ENCODE measurements at regions not wholly inside any gene's neighbourhood (a gene's known extent, or its start where the extent isn't known, plus 50 kb on each side); places are given as distances from the start of the nearest gene placed in this dataset.

- ChIA-PET CTCF (no interaction called here), POLR2A (no interaction called here)
These were observed 96.4 kb upstream of the ELL2 start for GRCh38 chr5:96058084-96058483.

DNA sequence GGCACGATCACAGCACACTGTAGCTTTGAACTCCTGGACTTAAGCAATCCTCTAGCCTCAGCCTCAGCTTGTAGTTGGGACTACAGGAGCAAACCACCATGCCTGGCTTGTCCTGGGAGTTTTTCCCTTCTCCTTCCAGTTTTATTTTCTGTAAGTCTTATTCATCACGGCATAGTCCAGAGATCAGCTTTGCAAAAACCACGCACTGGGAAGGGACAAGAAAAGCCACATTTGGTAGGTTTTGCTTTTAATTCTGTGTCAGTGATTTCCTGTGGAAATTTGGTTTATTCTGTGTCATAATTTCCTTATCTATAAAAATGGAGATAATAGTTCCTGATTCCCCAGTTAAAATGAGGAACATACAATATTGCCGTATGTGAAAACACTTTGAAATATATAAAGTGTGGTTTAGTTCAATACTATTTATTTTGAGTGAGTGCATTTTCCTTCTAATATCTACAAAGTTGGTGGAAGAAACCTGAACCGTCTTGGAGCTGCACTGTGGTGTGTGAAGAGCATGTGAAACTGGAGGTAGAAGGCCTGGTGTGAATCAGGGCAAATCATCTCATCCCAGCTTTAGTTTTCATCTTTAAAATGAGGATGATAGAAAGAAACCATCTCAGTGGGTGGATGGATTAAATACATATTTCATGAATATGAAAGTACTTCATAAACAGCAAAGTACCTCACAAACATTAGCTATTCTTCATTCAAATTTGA lies 92.8 kb upstream of the ELL2 start:
- CTCF ChIA-PET: interaction anchor here (0.8 kb wide), 1 partner anchor 38 kb away, joined by 3 read pairs; no protein-coding TSS in a partner anchor
- POLR2A ChIA-PET: no interaction called here

GRCh38 chr5:96053063-96053735 lies 91.5 kb upstream of the ELL2 start:
- ChIA-PET POLR2A (interaction anchor here (0.9 kb wide), 1 partner anchor 12 kb away, joined by 3 read pairs; no protein-coding TSS in a partner anchor), CTCF (no interaction called here)

- POLR2A ChIA-PET: no interaction called here
- CTCF ChIA-PET: no interaction called here
These were observed 90.7 kb upstream of the ELL2 start for GRCh38 chr5:96052374-96052773.

DNA sequence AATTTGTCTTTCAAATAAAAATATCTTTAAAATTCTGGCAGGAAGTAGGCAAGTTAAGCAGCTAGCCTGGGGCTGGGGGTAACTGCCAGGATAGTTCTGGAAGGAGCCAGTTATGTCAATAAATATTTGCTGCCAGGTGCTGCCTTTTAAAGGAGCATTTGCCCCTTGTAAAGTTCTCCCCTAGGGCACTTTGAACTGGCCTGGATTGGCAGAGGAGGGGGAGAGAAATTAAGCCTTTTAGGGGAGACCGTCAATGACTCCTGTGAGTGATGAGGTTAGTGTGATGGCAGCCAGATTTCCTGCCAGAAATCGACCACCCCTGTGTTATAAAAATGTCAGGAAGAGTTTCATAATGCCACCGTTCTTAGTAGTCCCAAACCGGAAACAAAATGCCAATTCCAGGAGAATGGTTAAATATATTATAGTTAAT lies 89.8 kb upstream of the ELL2 start:
- CTCF ChIA-PET: no interaction called here
- POLR2A ChIA-PET: no interaction called here

DNA sequence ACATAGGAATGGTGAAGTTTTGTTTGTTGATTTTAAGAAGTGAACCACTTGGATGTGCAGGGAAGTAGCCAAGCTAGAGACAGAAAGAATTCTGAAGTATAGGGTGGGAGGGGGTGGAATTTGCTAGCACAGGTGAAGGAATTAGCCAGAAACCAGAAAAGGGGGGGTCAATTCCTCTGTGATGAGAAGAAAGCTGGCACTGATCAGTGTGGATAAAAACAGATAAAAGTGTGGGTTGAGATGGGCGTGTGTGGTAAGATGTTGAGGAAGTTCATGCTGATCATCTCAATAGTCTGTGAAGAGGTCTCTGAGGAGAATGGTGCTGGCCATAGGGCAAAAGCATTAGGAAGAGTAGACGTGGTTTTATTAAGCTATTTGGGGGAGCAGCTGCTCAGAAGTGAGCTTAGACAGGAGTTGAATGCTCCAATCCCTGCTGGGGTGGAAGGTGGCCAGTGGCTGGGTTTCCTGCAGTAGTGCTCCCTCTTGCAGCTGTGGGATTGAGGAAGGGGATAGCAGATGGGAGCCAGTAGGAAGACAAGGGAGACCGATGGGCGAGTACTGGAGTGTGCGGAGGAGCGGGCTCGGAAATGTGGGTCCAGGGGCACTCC lies 88.7 kb upstream of the ELL2 start:
- CTCF ChIA-PET: no interaction called here

DNA sequence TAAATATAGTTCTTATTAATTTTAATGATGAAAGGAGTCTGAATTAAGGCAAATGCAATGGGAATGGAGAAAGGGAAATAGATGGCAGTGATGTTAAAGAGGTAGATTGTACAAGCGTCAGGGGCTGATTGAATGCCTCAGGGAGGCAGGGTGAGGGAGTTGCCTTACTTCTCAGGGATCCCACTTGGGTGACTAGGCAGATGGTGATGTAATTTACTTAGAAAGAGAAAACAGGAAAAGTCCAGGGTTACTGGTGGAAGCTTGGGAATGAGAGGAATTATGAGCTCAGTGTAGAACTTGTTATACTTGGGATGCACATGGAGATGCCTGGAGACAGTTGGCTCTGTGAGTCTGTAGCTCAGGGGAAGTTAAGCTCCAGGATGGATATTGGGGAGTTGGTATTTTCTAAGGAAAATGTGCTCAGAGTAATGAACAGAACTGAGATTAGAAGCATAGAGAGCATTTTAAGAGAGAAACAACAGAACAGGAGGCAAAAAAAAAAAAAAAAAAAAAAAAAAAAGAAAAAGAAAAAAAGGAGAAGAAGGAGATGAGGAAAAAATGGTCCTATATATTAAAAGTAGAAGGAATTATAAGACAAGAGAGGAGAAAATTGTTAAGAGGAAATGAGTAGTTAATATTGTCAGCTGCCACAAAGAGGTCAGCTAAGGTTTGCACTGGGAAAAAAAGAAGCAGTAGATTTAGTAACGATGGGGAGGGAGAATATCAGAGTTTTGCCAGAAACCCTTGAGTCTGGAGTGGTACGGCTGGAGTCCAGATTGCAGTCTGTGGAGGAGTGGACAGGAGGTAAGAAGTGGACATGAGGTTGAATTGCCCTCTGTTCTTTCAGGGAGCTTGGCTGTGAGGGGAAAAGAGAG lies 88.0 kb upstream of the ELL2 start:
- POLR2A ChIA-PET: no interaction called here
- CTCF ChIA-PET: no interaction called here

More for the DNA sequence above, 88.7 kb upstream of the ELL2 start:
- POLR2A ChIA-PET: interaction anchor here (0.5 kb wide), 1 partner anchor 137 kb away, joined by 3 read pairs; no protein-coding TSS in a partner anchor

- ChIA-PET CTCF (no interaction called here), POLR2A (no interaction called here)
These were observed 87.1 kb upstream of the ELL2 start for GRCh38 chr5:96048763-96049162.

GRCh38 chr5:96045888-96046287 lies 84.2 kb upstream of the ELL2 start:
- ChIA-PET CTCF (no interaction called here), POLR2A (no interaction called here)

DNA sequence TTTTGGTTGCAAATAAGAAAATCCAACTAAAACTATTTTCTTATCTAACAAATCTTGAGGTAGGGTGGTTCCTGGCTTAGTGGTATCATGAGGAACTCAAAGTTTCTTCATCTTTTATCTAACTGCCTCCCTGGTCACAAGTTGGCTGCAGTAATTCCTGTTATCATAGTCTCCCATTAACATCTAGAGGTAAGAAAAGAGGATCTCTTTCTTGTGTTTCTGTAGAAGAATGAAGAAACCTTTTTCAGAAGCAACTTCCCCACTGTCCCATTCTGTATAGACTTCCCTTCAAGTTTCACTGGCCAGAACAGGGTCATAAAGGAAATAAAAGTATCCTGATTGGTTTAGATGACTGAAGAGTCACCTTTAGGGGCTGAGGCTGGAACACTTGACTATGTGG lies 81.8 kb upstream of the ELL2 start:
- POLR2A ChIA-PET: no interaction called here

GRCh38 chr5:96037128-96037527 lies 75.5 kb upstream of the ELL2 start:
- ChIA-PET POLR2A (no interaction called here), CTCF (no interaction called here)

More for the DNA sequence above, 81.8 kb upstream of the ELL2 start:
- CTCF ChIA-PET: no interaction called here

GRCh38 chr5:96036301-96036700 lies 74.7 kb upstream of the ELL2 start:
- CTCF ChIA-PET: no interaction called here
- POLR2A ChIA-PET: no interaction called here

- ChIA-PET CTCF (no interaction called here), POLR2A (no interaction called here)
These were observed 74.1 kb upstream of the ELL2 start for GRCh38 chr5:96035796-96036195.

DNA sequence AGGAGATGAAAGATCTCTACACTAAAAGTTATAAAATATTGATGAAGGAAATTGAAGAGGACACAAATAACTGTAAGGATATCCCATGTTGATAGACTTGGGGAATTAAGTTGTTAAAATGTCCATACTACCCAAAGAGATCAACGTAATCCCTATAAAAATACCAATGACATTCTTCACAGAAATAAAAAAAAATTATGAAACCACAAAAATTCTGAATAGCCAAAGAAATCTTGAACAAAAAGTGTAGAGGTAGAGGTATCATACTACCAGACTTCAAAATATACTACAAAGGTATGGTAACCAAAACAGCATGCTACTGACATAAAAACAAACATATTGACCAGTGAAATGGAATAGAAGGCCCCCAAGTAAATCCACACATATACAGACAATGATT lies 71.5 kb upstream of the ELL2 start:
- POLR2A ChIA-PET: no interaction called here
- CTCF ChIA-PET: no interaction called here

DNA sequence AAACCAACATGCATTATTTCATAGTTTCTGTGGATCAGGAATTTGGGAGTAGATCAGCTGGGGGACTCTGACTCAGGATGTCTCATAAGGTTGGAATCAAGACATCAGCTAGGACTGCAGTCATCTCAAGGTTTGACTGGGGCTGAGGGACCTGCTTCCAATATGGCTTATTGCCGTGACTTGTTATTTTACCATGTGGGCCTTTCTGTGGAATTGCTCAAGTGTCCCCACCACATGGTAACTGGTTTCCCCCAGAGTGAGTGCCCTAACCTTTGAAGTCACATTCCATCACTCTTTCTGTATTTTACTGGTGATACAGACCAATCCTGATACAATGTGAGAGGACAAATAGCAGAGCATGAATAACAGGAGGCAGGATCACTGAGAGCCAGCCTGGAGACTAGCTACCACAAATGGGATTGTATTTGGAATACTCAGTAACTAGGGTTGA lies 70.2 kb upstream of the ELL2 start:
- POLR2A ChIA-PET: no interaction called here
- CTCF ChIA-PET: no interaction called here

GRCh38 chr5:96031180-96031579 lies 69.5 kb upstream of the ELL2 start:
- CTCF ChIA-PET: no interaction called here
- POLR2A ChIA-PET: no interaction called here

- CTCF ChIA-PET: no interaction called here
- POLR2A ChIA-PET: no interaction called here
These were observed 64.9 kb upstream of the ELL2 start for GRCh38 chr5:96026406-96027041.

- CTCF ChIA-PET: interaction anchor here (0.7 kb wide), 1 partner anchor 11 kb away, joined by 3 read pairs; no protein-coding TSS in a partner anchor
- POLR2A ChIA-PET: no interaction called here
These were observed 63.2 kb upstream of the ELL2 start for GRCh38 chr5:96024683-96025475.

GRCh38 chr5:96023518-96023917 lies 61.9 kb upstream of the ELL2 start:
- POLR2A ChIA-PET: no interaction called here

More at GRCh38 chr5:96023518-96023917, 61.9 kb upstream of the ELL2 start:
- CTCF ChIA-PET: no interaction called here

Data from activated CD8-positive, alpha-beta memory T cell treated with anti-CD3 and anti-CD28 coated beads for 36 hours (primary cell).